ENCODE measurements at regions not wholly inside any gene's neighbourhood (a gene's known extent, or its start where the extent isn't known, plus 50 kb on each side); places are given as distances from the start of the nearest gene placed in this dataset.
A peak's percentile ranks its signal among the peaks of the same experiment; 100 is the strongest.

DNA sequence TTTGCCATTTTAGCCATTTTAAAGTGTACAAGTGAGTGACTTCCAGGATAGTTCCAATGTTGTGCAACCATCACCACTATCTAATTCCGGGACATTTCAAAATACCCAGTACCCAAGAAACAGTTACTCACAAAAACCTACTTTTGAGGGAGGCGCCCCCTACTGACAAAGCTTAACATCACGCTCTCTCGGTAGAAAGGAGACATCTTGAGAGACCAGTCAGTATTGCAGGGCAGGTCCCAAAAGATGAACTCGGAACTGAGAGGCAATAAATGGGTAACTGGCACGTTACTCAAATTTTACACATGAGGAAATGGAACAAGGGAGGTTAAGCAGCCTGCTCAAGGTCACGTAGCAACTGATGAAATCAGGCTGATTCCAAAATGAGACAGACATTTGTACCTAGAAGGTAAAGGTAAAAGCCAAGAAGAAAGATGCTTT, 50.0 kb upstream of the POU2AF1 start:
- intact Hi-C loops (cut with DNase I; ENCODE audit: low total_unique reads) = no loop called here
- Histone ChIP-seq H3K27me3 (no peaks in the 10 kb centered on the region), H3K36me3 (no peaks in the 10 kb centered on the region), H3K4me3 (no peak overlapping the region), H3K9me3 (no peaks in the 10 kb centered on the region), H3K4me1 (no peaks in the 10 kb centered on the region), H3K27ac (no peak overlapping the region)
- peak in 5 of 7 experiments; percentile 42 to 77 (median 62) for TF ChIP-seq CTCF (IDR thresholded peaks at IDR 0.05)
- TF ChIP-seq EP300 (IDR thresholded peaks at IDR 0.05) = no peak
- 23 to 49% (median 25%) methylated on average over 7 of the region's 7 CpGs for WGBS, 5 donors
- DNase-seq = peak; percentile 64 to 73
